Liver (tissue), 8 donors: ENCODE measurements at regions not wholly inside any gene's neighbourhood (a gene's known extent, or its start where the extent isn't known, plus 50 kb on each side); places are given as distances from the start of the nearest gene placed in this dataset.

Source experiments
- DNase-seq: peaks from one replicate; pipeline ENCODE4 v3.0.0-alpha.2; 2017; ENCODE audit warnings: low spot score
- H3K27ac ChIP-seq, 2 donors: one replicate each; pipeline ENCODE4 v1.7.0; 2013; ENCODE audit warnings: inconsistent platforms in 2 of 2, low read length in 2 of 2, control low read depth in 1 of 2, low read depth in 1 of 2, mild to moderate bottlenecking in 1 of 2
- H3K27me3 ChIP-seq, 4 donors: one replicate each; pipeline versions ENCODE4 v1.6.1 to v1.7.0; 2013; ENCODE audit warnings: low read length in 3 of 4, inconsistent platforms in 1 of 4, mild to moderate bottlenecking in 1 of 4, moderate library complexity in 1 of 4; ENCODE audit not compliant: control insufficient read depth in 4 of 4, insufficient read depth in 4 of 4
- H3K36me3 ChIP-seq, 4 donors: one replicate each; pipeline versions ENCODE4 v1.6.1 to v1.7.0; 2013; ENCODE audit warnings: low read length in 3 of 4, mild to moderate bottlenecking in 3 of 4, low read depth in 1 of 4, moderate library complexity in 1 of 4; ENCODE audit not compliant: control insufficient read depth in 4 of 4, insufficient read depth in 3 of 4
- H3K4me1 ChIP-seq, 4 donors: one replicate each; pipeline versions ENCODE4 v1.6.1 to v1.7.0; 2013; ENCODE audit warnings: low read length in 3 of 4, mild to moderate bottlenecking in 3 of 4, moderate library complexity in 1 of 4; ENCODE audit not compliant: control insufficient read depth in 4 of 4, insufficient read depth in 4 of 4
- H3K4me3 ChIP-seq, 3 donors: one replicate each; pipeline versions ENCODE4 v1.6.1 to v1.7.0; 2013; ENCODE audit warnings: low read length in 3 of 3, control low read depth in 1 of 3, low read depth in 1 of 3, mild to moderate bottlenecking in 1 of 3
- H3K9ac ChIP-seq, 2 donors: one replicate each; pipeline ENCODE4 v1.7.0; 2013; ENCODE audit warnings: low read length in 2 of 2, mild to moderate bottlenecking in 2 of 2, moderate library complexity in 2 of 2, control low read depth in 1 of 2, low read depth in 1 of 2
- H3K9me3 ChIP-seq, 4 donors: one replicate each; pipeline versions ENCODE4 v1.6.1 to v1.7.0; 2013; ENCODE audit warnings: low read length in 3 of 4; ENCODE audit not compliant: control insufficient read depth in 4 of 4
- EGR1 ChIP-seq, 2 donors: IDR thresholded peaks; 2 replicates each; pipeline ENCODE4 v1.6.1; 2016 to 2018; ENCODE audit warnings: antibody characterized with exemption in 2 of 2, low read depth in 2 of 2
- FOXA1 ChIP-seq: IDR thresholded peaks from 2 replicates; pipeline ENCODE4 v1.6.1; 2016; ENCODE audit warnings: antibody characterized with exemption
- FOXA2 ChIP-seq: IDR thresholded peaks from 2 replicates; pipeline ENCODE4 v1.6.1; 2016; ENCODE audit warnings: antibody characterized with exemption
- GABPA ChIP-seq, 2 donors: IDR thresholded peaks in 1 of 2; conservative IDR thresholded peaks in 1 of 2; 2 replicates each; pipeline ENCODE4 v1.6.1; 2016; ENCODE audit warnings: antibody characterized with exemption in 2 of 2, mild to moderate bottlenecking in 1 of 2, moderate library complexity in 1 of 2
- HNF4A ChIP-seq, 2 donors: conservative IDR thresholded peaks; 2 replicates each; pipeline ENCODE4 v1.6.1; 2016; ENCODE audit warnings: antibody characterized with exemption in 2 of 2, mild to moderate bottlenecking in 2 of 2
- HNF4G ChIP-seq: IDR thresholded peaks from 2 replicates; pipeline ENCODE4 v1.6.1; 2016; ENCODE audit warnings: antibody characterized with exemption
- JUND ChIP-seq, 2 donors: IDR thresholded peaks; 2 replicates each; pipeline ENCODE4 v1.6.1; 2016; ENCODE audit warnings: antibody characterized with exemption in 2 of 2
- NR2F2 ChIP-seq: IDR thresholded peaks from 2 replicates; pipeline ENCODE4 v1.6.1; 2016; ENCODE audit warnings: antibody characterized with exemption
- RAD21 ChIP-seq, 2 donors: IDR thresholded peaks; 2 replicates each; pipeline ENCODE4 v1.6.1; 2016; ENCODE audit warnings: antibody characterized with exemption in 2 of 2, mild to moderate bottlenecking in 2 of 2
- RXRA ChIP-seq, 2 donors: IDR thresholded peaks; 2 replicates each; pipeline ENCODE4 v1.6.1; 2017 to 2018; ENCODE audit warnings: antibody characterized with exemption in 2 of 2, mild to moderate bottlenecking in 1 of 2
- SP1 ChIP-seq: IDR thresholded peaks from 2 replicates; pipeline ENCODE4 v1.6.1; 2018; ENCODE audit warnings: antibody characterized with exemption, mild to moderate bottlenecking
- TAF1 ChIP-seq: conservative IDR thresholded peaks from 2 replicates; pipeline ENCODE4 v1.6.1; 2016; ENCODE audit warnings: antibody characterized with exemption, mild to moderate bottlenecking
- YY1 ChIP-seq: IDR thresholded peaks from 2 replicates; pipeline ENCODE4 v1.6.1; 2016; ENCODE audit warnings: antibody characterized with exemption, mild to moderate bottlenecking
- WGBS: extraction: QIAGEN DNeasy Blood & Tissue Kit; methylation state at CpG from one replicate; pipeline ENCODE4 v1.1.7; 2013; 5-methylcytosine and 5-hydroxymethylcytosine counted together
- TF ChIP-seq, protein P1 (sequence below): IDR thresholded peaks from 2 replicates; pipeline ENCODE4 v1.6.1; 2016; ENCODE audit warnings: antibody characterized with exemption, mild to moderate bottlenecking
- TF ChIP-seq, protein P2 (sequence below): IDR thresholded peaks from 2 replicates; pipeline ENCODE4 v1.6.1; 2016; ENCODE audit warnings: antibody characterized with exemption
- TF ChIP-seq, protein P3 (sequence below): IDR thresholded peaks from 2 replicates; pipeline ENCODE4 v1.6.1; 2016; ENCODE audit warnings: antibody characterized with exemption
- TF ChIP-seq, protein P4 (sequence below): fragments of 150-350 bp; IDR thresholded peaks from 2 replicates; pipeline ENCODE4 v1.5.1; 2017; ENCODE audit warnings: improper control_type of control experiment, low read depth, low read length; ENCODE audit not compliant: missing input control
- TF ChIP-seq, protein P5 (sequence below): IDR thresholded peaks from 2 replicates; pipeline ENCODE4 v1.6.1; 2016; ENCODE audit warnings: antibody characterized with exemption
- donor health status: healthy.
- donor health status: healthy.
- donor health status: healthy.
- donor health status: healthy.
- donor health status: healthy.

DNA sequence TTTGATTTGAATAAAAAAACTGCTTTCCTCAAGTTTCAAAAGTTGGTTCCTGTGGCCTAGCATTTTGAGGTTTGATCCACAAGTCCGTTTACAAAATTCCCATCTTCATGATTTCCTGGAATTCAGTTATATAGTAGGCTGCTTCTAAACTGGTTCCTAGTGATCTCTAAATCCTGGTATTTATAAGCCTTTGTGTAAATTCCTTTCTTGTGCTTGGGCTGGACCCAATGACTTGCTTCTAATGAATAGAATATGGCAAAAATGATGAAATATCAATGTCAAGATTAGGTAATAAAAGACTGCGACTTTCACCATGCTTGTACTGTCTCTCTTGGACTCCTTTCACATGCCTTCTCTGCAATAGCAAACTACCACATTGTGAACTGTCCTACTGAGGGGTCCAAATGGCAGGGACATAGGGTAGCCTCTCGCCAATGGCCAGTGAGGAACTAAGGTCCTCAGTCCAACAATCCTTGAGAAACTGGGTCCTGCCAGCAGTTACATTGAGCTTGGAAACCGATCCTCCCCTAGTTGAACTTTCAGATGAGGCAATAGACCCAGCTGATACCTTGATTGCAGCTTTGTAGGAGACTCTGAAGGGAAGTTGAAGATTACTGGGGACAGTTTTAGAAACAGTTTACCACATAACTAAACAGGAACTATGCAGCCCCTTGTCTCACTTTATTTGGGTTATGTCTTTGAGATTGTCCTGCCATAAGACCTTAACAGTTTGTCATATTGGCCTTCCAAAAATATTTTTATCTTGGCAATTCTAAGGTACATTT lies 303.9 kb upstream of the TBC1D5 start:
- Histone ChIP-seq H3K27me3 (no peaks in the 10 kb centered on the region), H3K9ac (no peak overlapping the region), H3K4me1 (no peaks in the 10 kb centered on the region), H3K36me3 (no peaks in the 10 kb centered on the region), H3K27ac (no peak overlapping the region), H3K9me3 (no peaks in the 10 kb centered on the region), H3K4me3 (no peak overlapping the region)
- TF ChIP-seq, protein P1, sequence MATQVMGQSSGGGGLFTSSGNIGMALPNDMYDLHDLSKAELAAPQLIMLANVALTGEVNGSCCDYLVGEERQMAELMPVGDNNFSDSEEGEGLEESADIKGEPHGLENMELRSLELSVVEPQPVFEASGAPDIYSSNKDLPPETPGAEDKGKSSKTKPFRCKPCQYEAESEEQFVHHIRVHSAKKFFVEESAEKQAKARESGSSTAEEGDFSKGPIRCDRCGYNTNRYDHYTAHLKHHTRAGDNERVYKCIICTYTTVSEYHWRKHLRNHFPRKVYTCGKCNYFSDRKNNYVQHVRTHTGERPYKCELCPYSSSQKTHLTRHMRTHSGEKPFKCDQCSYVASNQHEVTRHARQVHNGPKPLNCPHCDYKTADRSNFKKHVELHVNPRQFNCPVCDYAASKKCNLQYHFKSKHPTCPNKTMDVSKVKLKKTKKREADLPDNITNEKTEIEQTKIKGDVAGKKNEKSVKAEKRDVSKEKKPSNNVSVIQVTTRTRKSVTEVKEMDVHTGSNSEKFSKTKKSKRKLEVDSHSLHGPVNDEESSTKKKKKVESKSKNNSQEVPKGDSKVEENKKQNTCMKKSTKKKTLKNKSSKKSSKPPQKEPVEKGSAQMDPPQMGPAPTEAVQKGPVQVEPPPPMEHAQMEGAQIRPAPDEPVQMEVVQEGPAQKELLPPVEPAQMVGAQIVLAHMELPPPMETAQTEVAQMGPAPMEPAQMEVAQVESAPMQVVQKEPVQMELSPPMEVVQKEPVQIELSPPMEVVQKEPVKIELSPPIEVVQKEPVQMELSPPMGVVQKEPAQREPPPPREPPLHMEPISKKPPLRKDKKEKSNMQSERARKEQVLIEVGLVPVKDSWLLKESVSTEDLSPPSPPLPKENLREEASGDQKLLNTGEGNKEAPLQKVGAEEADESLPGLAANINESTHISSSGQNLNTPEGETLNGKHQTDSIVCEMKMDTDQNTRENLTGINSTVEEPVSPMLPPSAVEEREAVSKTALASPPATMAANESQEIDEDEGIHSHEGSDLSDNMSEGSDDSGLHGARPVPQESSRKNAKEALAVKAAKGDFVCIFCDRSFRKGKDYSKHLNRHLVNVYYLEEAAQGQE: no peak
- no peak for TF ChIP-seq FOXA2
- TF ChIP-seq GABPA (IDR thresholded peaks at IDR 0.05 in 1 of 2, conservative IDR thresholded peaks at IDR 0.05 in 1 of 2): no peak
- no peak for TF ChIP-seq HNF4G
- TF ChIP-seq HNF4A (conservative IDR thresholded peaks at IDR 0.05): no peak
- no peak for TF ChIP-seq JUND (IDR thresholded peaks at IDR 0.05)
- TF ChIP-seq, protein P2, sequence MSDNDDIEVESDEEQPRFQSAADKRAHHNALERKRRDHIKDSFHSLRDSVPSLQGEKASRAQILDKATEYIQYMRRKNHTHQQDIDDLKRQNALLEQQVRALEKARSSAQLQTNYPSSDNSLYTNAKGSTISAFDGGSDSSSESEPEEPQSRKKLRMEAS: no peak
- DNase-seq: no peak
- WGBS: 70% methylated on average over 4 of the region's 4 CpGs

DNA sequence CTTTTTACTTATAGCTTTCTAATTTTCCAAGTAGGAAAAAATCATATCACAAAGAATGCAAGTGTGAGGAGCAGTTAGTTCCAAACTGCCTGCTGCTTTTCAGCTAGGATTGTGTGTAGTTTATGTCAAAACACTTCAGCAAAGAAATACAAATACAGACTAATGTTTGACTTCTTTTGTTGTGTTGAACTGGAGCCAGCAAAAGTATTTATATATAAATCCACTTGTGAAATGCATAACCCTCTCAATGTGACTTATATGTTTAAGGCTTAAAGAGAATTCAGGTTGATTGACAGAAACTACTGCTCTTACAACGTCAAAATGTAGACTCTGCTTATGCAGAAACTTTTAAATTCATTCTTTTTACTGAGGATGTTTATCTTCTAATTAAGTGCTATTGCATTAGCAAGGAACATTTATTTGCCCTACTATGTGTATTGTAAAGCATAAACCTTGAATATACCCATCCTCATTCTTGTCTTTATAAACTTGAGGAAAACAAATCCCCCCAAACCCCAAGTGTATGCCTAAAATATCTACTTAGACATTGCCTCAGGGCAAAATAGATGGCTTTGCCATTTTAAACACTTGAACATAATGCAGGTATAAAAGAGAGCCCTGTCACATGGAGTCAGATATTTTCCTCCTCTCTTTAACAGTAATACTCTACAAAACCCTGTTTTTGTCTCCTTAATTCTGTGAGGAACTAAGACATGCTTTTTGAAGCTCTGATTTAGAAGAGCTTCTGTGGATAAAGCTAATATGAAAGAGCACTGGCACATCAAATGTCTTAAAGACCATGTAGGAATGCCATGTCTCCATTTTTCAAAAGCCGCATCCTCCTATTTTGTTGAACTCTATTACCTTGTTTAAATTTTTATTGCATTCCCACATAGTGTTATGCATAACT lies 302.8 kb upstream of the TBC1D5 start:
- Histone ChIP-seq H3K27me3 (no peaks in the 10 kb centered on the region), H3K36me3 (no peaks in the 10 kb centered on the region), H3K9ac (no peak overlapping the region), H3K27ac (no peak overlapping the region), H3K9me3 (no peaks in the 10 kb centered on the region), H3K4me3 (no peak overlapping the region), H3K4me1 (no peaks in the 10 kb centered on the region)
- 77% methylated on average over 2 of the region's 2 CpGs for WGBS
- DNase-seq: no peak
- TF ChIP-seq SP1: no peak
- TF ChIP-seq, protein P3, sequence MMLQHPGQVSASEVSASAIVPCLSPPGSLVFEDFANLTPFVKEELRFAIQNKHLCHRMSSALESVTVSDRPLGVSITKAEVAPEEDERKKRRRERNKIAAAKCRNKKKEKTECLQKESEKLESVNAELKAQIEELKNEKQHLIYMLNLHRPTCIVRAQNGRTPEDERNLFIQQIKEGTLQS: no peak
- TF ChIP-seq, protein P4, sequence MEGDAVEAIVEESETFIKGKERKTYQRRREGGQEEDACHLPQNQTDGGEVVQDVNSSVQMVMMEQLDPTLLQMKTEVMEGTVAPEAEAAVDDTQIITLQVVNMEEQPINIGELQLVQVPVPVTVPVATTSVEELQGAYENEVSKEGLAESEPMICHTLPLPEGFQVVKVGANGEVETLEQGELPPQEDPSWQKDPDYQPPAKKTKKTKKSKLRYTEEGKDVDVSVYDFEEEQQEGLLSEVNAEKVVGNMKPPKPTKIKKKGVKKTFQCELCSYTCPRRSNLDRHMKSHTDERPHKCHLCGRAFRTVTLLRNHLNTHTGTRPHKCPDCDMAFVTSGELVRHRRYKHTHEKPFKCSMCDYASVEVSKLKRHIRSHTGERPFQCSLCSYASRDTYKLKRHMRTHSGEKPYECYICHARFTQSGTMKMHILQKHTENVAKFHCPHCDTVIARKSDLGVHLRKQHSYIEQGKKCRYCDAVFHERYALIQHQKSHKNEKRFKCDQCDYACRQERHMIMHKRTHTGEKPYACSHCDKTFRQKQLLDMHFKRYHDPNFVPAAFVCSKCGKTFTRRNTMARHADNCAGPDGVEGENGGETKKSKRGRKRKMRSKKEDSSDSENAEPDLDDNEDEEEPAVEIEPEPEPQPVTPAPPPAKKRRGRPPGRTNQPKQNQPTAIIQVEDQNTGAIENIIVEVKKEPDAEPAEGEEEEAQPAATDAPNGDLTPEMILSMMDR: no peak
- TF ChIP-seq, protein P1: no peak
- TF ChIP-seq HNF4G: no peak
- no peak for TF ChIP-seq FOXA1
- TF ChIP-seq JUND (IDR thresholded peaks at IDR 0.05): no peak
- no peak for TF ChIP-seq TAF1
- TF ChIP-seq NR2F2: no peak
- TF ChIP-seq, protein P5, sequence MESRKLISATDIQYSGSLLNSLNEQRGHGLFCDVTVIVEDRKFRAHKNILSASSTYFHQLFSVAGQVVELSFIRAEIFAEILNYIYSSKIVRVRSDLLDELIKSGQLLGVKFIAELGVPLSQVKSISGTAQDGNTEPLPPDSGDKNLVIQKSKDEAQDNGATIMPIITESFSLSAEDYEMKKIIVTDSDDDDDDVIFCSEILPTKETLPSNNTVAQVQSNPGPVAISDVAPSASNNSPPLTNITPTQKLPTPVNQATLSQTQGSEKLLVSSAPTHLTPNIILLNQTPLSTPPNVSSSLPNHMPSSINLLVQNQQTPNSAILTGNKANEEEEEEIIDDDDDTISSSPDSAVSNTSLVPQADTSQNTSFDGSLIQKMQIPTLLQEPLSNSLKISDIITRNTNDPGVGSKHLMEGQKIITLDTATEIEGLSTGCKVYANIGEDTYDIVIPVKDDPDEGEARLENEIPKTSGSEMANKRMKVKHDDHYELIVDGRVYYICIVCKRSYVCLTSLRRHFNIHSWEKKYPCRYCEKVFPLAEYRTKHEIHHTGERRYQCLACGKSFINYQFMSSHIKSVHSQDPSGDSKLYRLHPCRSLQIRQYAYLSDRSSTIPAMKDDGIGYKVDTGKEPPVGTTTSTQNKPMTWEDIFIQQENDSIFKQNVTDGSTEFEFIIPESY: no peak
- no peak for TF ChIP-seq RAD21 (IDR thresholded peaks at IDR 0.05)
- no peak for TF ChIP-seq HNF4A (conservative IDR thresholded peaks at IDR 0.05)
- TF ChIP-seq RXRA (IDR thresholded peaks at IDR 0.05): no peak
- no peak for TF ChIP-seq GABPA (IDR thresholded peaks at IDR 0.05 in 1 of 2, conservative IDR thresholded peaks at IDR 0.05 in 1 of 2)
- TF ChIP-seq, protein P2: no peak
- no peak for TF ChIP-seq EGR1 (IDR thresholded peaks at IDR 0.05; ENCODE audit: low read depth in 2 of 2)
- no peak for TF ChIP-seq YY1
- no peak for TF ChIP-seq FOXA2
